ENCODE measurements at regions not wholly inside any gene's neighbourhood (a gene's known extent, or its start where the extent isn't known, plus 50 kb on each side); places are given as distances from the start of the nearest gene placed in this dataset.

GRCh38 chr9:129356871-129357772, 179.1 kb upstream of the IER5L start:
- Histone ChIP-seq H4K20me1 (replicated peaks; ENCODE audit: control insufficient read depth, extremely low read depth, insufficient read depth, low read length) (no peaks in the 10 kb centered on the region), H3K27ac (ENCODE audit: insufficient read depth, low read depth, low read length) (no peak overlapping the region), H3K27me3 (ENCODE audit: control insufficient read depth in 2 of 2, insufficient read depth in 2 of 2, low read length in 2 of 2) (no peaks in the 10 kb centered on the region), H3K4me3 (replicated peaks in 1 of 3; ENCODE audit: insufficient read depth in 1 of 3, low read depth in 1 of 3, low read length in 3 of 3) (no peak overlapping the region), H3K9me3 (replicated peaks; ENCODE audit: control insufficient read depth, insufficient read depth, low read length) (no peaks in the 10 kb centered on the region), H3K4me1 (ENCODE audit: control insufficient read depth, extremely low read depth, insufficient read depth, low read length) (no peaks in the 10 kb centered on the region), H2AFZ (ENCODE audit: low read depth, low read length) (no peak overlapping the region), H3K9ac (replicated peaks; ENCODE audit: extremely low read depth, insufficient read depth, low read length) (no peak overlapping the region), H3K9me1 (replicated peaks; ENCODE audit: control insufficient read depth, extremely low read depth, insufficient read depth, low read length) (no peaks in the 10 kb centered on the region), H3K36me3 (ENCODE audit: control insufficient read depth in 2 of 2, extremely low read depth in 1 of 2, insufficient read depth in 2 of 2, low read length in 2 of 2) (no peaks in the 10 kb centered on the region), H3K4me2 (ENCODE audit: insufficient read depth, low read length) (no peak overlapping the region), H3K79me2 (ENCODE audit: control insufficient read depth, insufficient read depth, low read length) (no peaks in the 10 kb centered on the region)
- DNase-seq (ENCODE audit: low read depth, low spot score) (no peak), FAIRE-seq (no peak)
- dilution Hi-C loops (cut with MboI; ENCODE audit: extremely low pct_ligation_motif_present, low sequenced_read_pairs) = no loop called here
- no TSS peak for BruUV-seq (replicated peaks)
- TF ChIP-seq GATA2 (IDR thresholded peaks at IDR 0.05; ENCODE audit: insufficient read depth, insufficient read length, low read depth, low read length) = no peak
- TF ChIP-seq EZH2 (IDR thresholded peaks at IDR 0.05; ENCODE audit: borderline replicate concordance, low read depth, low read length, severe bottlenecking) = no peak
- no peak for TF ChIP-seq POLR2A (IDR thresholded peaks at IDR 0.05; ENCODE audit: low read depth, low read length)
- no peak for TF ChIP-seq POLR2AphosphoS5 (IDR thresholded peaks at IDR 0.05; ENCODE audit: insufficient read depth, low read depth, low read length)
- no peak for TF ChIP-seq CTCF (IDR thresholded peaks at IDR 0.05; ENCODE audit: extremely low read depth in 1 of 2, insufficient read depth in 1 of 2, low read depth in 1 of 2, low read length in 2 of 2)
- no peak for TF ChIP-seq MYC (IDR thresholded peaks at IDR 0.05; ENCODE audit: low read depth, low read length)
- TF ChIP-seq, protein P1, sequence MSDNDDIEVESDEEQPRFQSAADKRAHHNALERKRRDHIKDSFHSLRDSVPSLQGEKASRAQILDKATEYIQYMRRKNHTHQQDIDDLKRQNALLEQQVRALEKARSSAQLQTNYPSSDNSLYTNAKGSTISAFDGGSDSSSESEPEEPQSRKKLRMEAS (IDR thresholded peaks at IDR 0.05; ENCODE audit: insufficient read depth, insufficient read length) = no peak
- no peak for TF ChIP-seq FOS (IDR thresholded peaks at IDR 0.05; ENCODE audit: borderline replicate concordance, insufficient read depth, low read length)
- no peak for TF ChIP-seq JUN (IDR thresholded peaks at IDR 0.05; ENCODE audit: borderline replicate concordance, insufficient read depth, insufficient read length, low read depth)
- CTCF ChIA-PET = interaction anchor here (0.6 kb wide), 1 partner anchor 20 kb away, joined by 3 read pairs; no protein-coding TSS in a partner anchor
- POLR2A ChIA-PET = no interaction called here
- intact Hi-C loops (cut with micrococcal nuclease) = no loop called here

Measured in endothelial cell of umbilical vein (primary cell).